IMR-90 (cell line): ENCODE measurements at regions not wholly inside any gene's neighbourhood (a gene's known extent, or its start where the extent isn't known, plus 50 kb on each side); places are given as distances from the start of the nearest gene placed in this dataset.

Experiments used
- ATAC-seq: fragments of 200-7000 bp; cut with Tn5 transposase; 2 replicates; pipeline ENCODE4 v1.9.1; 2020; ENCODE audit warnings: low read depth, mild to moderate bottlenecking, moderate library complexity
- BruUV-seq: library from RNA; stranded (reverse); fragments of 400-500 nt; replicated peaks from 2 replicates; lab custom pipeline; 2021; lab: Mats Ljungman, UMichigan
- CTCF ChIA-PET: fragments of 300-600 bp; formaldehyde crosslinking; extraction: SDS; loops from one replicate; lab custom pipeline; 2021; ENCODE audit warnings: antibody characterized with exemption; lab: Yijun Ruan, JAX
- POLR2A ChIA-PET: fragments of 300-600 bp; sonication (Branson Sonifier 250); formaldehyde crosslinking; loops from one replicate; lab custom pipeline; 2022; ENCODE audit warnings: antibody characterized with exemption; ENCODE audit not compliant: unreplicated experiment; lab: Charles Lee
- DNase-seq: peaks from one replicate; pipeline ENCODE4 v3.0.0; 2013
- H2AFZ ChIP-seq: replicated peaks from 2 replicates; pipeline ENCODE3; 2013; ENCODE audit warnings: low read length, mild to moderate bottlenecking; ENCODE audit not compliant: poor library complexity
- H2AK5ac ChIP-seq: 2 replicates; pipeline ENCODE4 v1.6.1; 2013; ENCODE audit warnings: low read depth, low read length, inconsistent platforms
- H2AK9ac ChIP-seq: replicated peaks from 2 replicates; pipeline ENCODE3; 2013; ENCODE audit warnings: mild to moderate bottlenecking, low read depth, low read length, moderate library complexity; ENCODE audit not compliant: poor library complexity
- H2BK120ac ChIP-seq: 2 replicates; pipeline ENCODE4 v1.6.1; 2013; ENCODE audit warnings: low read depth, low read length, inconsistent platforms
- H2BK15ac ChIP-seq: 3 replicates; pipeline ENCODE4 v1.6.1; 2013; ENCODE audit warnings: low read depth, low read length, inconsistent platforms
- H2BK20ac ChIP-seq: 2 replicates; pipeline ENCODE4 v1.6.1; 2013; ENCODE audit warnings: low read depth, mild to moderate bottlenecking, inconsistent platforms, low read length, moderate library complexity
- H2BK5ac ChIP-seq: 2 replicates; pipeline ENCODE4 v1.6.1; 2013; ENCODE audit warnings: mild to moderate bottlenecking, low read depth, low read length, inconsistent platforms; ENCODE audit not compliant: poor library complexity, severe bottlenecking
- H3K14ac ChIP-seq: replicated peaks from 2 replicates; pipeline ENCODE4 v1.6.1; 2013; ENCODE audit warnings: low read depth, low read length, inconsistent platforms
- H3K18ac ChIP-seq: 2 replicates; pipeline ENCODE4 v1.6.1; 2013; ENCODE audit warnings: low read depth, low read length, control low read depth
- H3K23ac ChIP-seq: 2 replicates; pipeline ENCODE4 v1.6.1; 2013; ENCODE audit warnings: low read depth, low read length, inconsistent platforms
- H3K27ac ChIP-seq: 2 replicates; pipeline ENCODE4 v1.5.1; 2013; ENCODE audit warnings: mild to moderate bottlenecking, control low read depth, low read length; ENCODE audit not compliant: insufficient read depth
- H3K27me3 ChIP-seq: 2 replicates; pipeline ENCODE4 v1.6.1; 2013; ENCODE audit warnings: low read length; ENCODE audit not compliant: control insufficient read depth, insufficient read depth
- H3K36me3 ChIP-seq: 2 replicates; pipeline ENCODE4 v1.6.1; 2013; ENCODE audit warnings: low read length, mixed read lengths; ENCODE audit not compliant: control insufficient read depth, insufficient read depth
- H3K4ac ChIP-seq: 2 replicates; pipeline ENCODE4 v1.6.1; 2013; ENCODE audit warnings: low read depth, low read length, inconsistent platforms
- H3K4me1 ChIP-seq: 2 replicates; pipeline ENCODE4 v1.6.1; 2013; ENCODE audit warnings: low read length, mixed read lengths; ENCODE audit not compliant: control insufficient read depth, insufficient read depth
- H3K4me2 ChIP-seq: 2 replicates; pipeline ENCODE4 v1.6.1; 2013; ENCODE audit warnings: low read depth, mild to moderate bottlenecking, control low read depth, low read length, moderate library complexity
- H3K4me3 ChIP-seq: 2 replicates; pipeline ENCODE4 v1.5.1; 2013; ENCODE audit warnings: low read depth, mild to moderate bottlenecking, control low read depth, low read length, moderate library complexity; ENCODE audit not compliant: insufficient read depth
- H3K56ac ChIP-seq: 2 replicates; pipeline ENCODE4 v1.6.1; 2013; ENCODE audit warnings: low read length, inconsistent platforms; ENCODE audit not compliant: insufficient read depth; ENCODE audit errors: extremely low read depth
- H3K79me1 ChIP-seq, 2 experiments: 2 replicates each; pipeline ENCODE4 v1.6.1; 2013; ENCODE audit warnings: low read length in 2 of 2, inconsistent platforms in 1 of 2, low read depth in 1 of 2
- H3K9ac ChIP-seq: 2 replicates; pipeline ENCODE4 v1.6.1; 2013; ENCODE audit warnings: low read depth, low read length, control low read depth
- H3K9me1 ChIP-seq: 2 replicates; pipeline ENCODE4 v1.6.1; 2013; ENCODE audit warnings: low read length, inconsistent platforms; ENCODE audit not compliant: insufficient read depth
- H3K9me3 ChIP-seq: 2 replicates; pipeline ENCODE4 v1.6.1; 2013; ENCODE audit warnings: low read length; ENCODE audit not compliant: control insufficient read depth, insufficient read depth
- H4K20me1 ChIP-seq: 2 replicates; pipeline ENCODE4 v1.6.1; 2013; ENCODE audit warnings: low read length, inconsistent platforms; ENCODE audit not compliant: insufficient read depth
- H4K5ac ChIP-seq: 2 replicates; pipeline ENCODE4 v1.6.1; 2013; ENCODE audit warnings: mild to moderate bottlenecking, low read depth, low read length, control low read depth
- H4K8ac ChIP-seq, 2 experiments: 2 replicates each; pipeline ENCODE4 v1.6.1; 2013; ENCODE audit warnings: low read depth in 2 of 2, low read length in 2 of 2, control low read depth in 1 of 2, inconsistent platforms in 1 of 2
- H4K91ac ChIP-seq: 2 replicates; pipeline ENCODE4 v1.6.1; 2013; ENCODE audit warnings: low read depth, low read length, inconsistent platforms; ENCODE audit not compliant: insufficient read depth
- BHLHE40 ChIP-seq: fragments of 150-350 bp; IDR thresholded peaks from 2 replicates; pipeline ENCODE4 v1.6.1; 2016; ENCODE audit warnings: mild to moderate bottlenecking, low read depth, low read length
- CEBPB ChIP-seq: IDR thresholded peaks from 2 replicates; pipeline ENCODE4 v1.6.1; 2012; ENCODE audit warnings: low read depth, low read length, improper control_type of control experiment
- CHD1 ChIP-seq: IDR thresholded peaks from 2 replicates; pipeline ENCODE4 v1.6.1; 2012; ENCODE audit warnings: low read depth, low read length, improper control_type of control experiment
- CTCF ChIP-seq: conservative IDR thresholded peaks from 2 replicates; pipeline ENCODE4 v1.5.1; 2012; ENCODE audit warnings: mild to moderate bottlenecking, low read depth, low read length, improper control_type of control experiment
- ELK1 ChIP-seq: fragments of 150-350 bp; IDR thresholded peaks from 2 replicates; pipeline ENCODE4 v1.6.1; 2016; ENCODE audit warnings: low read depth, mild to moderate bottlenecking, low read length, moderate library complexity, borderline replicate concordance
- MAFK ChIP-seq: IDR thresholded peaks from 2 replicates; pipeline ENCODE4 v1.6.1; 2012; ENCODE audit warnings: low read depth, low read length, improper control_type of control experiment
- MXI1 ChIP-seq: IDR thresholded peaks from 2 replicates; pipeline ENCODE4 v1.6.1; 2012; ENCODE audit warnings: low read depth, mild to moderate bottlenecking, low read length, moderate library complexity, borderline replicate concordance
- NFE2L2 ChIP-seq: fragments of 150-350 bp; IDR thresholded peaks from 2 replicates; pipeline ENCODE4 v1.6.1; 2016; ENCODE audit warnings: low read depth, mild to moderate bottlenecking, low read length
- POLR2A ChIP-seq: IDR thresholded peaks from 2 replicates; pipeline ENCODE4 v1.6.1; 2012; ENCODE audit warnings: mild to moderate bottlenecking, low read depth, low read length
- RAD21 ChIP-seq: IDR thresholded peaks from 2 replicates; pipeline ENCODE4 v1.6.1; 2012; ENCODE audit warnings: low read length, improper control_type of control experiment
- RCOR1 ChIP-seq: IDR thresholded peaks from 2 replicates; pipeline ENCODE4 v1.6.1; 2012; ENCODE audit warnings: mild to moderate bottlenecking, low read length, improper control_type of control experiment; ENCODE audit not compliant: insufficient replicate concordance
- RFX5 ChIP-seq: IDR thresholded peaks from 2 replicates; pipeline ENCODE4 v1.8.0; 2012; ENCODE audit warnings: low read depth, mild to moderate bottlenecking, low read length, moderate library complexity
- USF2 ChIP-seq: fragments of 150-350 bp; IDR thresholded peaks from 2 replicates; pipeline ENCODE4 v1.6.1; 2017; ENCODE audit warnings: mild to moderate bottlenecking, antibody characterized with exemption, low read length, low read depth
- WGBS, 2 experiments: methylation state at CpG; one replicate each; pipeline versions ENCODE4 v1.1.5 to v1.1.7; 2013; ENCODE audit warnings: missing lambda C conversion rate in 2 of 2; ENCODE audit not compliant: insufficient read length in 1 of 2; ENCODE audit errors: extremely low coverage in 2 of 2; 5-methylcytosine and 5-hydroxymethylcytosine counted together
- dilution Hi-C: fragments of 300-500 bp; cut with HindIII; formaldehyde crosslinking; loops from one replicate; pipeline ENCODE4 v1.14.3; 2018; ENCODE audit warnings: low sequenced_read_pairs; ENCODE audit not compliant: unreplicated experiment
- in situ Hi-C: fragments of 300-500 bp; cut with MboI; formaldehyde crosslinking; loops from 3 replicates; pipeline ENCODE4 v1.14.3; 2019; ENCODE audit warnings: low sequenced_read_pairs, inconsistent platforms, mixed read lengths
- intact Hi-C: fragments of 100-400 bp; cut with micrococcal nuclease; formaldehyde crosslinking; loops from 2 replicates; pipeline ENCODE4 v1.10.0; 2022

- ATAC-seq, result peak; percentile 41
- peaks cover 18% of the 10 kb centered on the region for H3K27me3 ChIP-seq
These were observed 84.9 kb upstream of the EPB41L3 start for GRCh38 chr18:5628512-5629255.

More at GRCh38 chr18:5628512-5629255, 84.9 kb upstream of the EPB41L3 start:
- Histone ChIP-seq H2AK5ac (no peak overlapping the region), H4K8ac (no peak overlapping the region), H3K36me3 (no peaks in the 10 kb centered on the region), H3K9ac (no peak overlapping the region), H4K91ac (no peak overlapping the region), H3K18ac (no peak overlapping the region), H2BK20ac (no peak overlapping the region), H3K4me1 (no peaks in the 10 kb centered on the region; the same call in 1 of the 2 replicates), H3K27ac (no peak overlapping the region; the same call in 1 of the 2 replicates), H3K79me1 (no peaks in the 10 kb centered on the region), H4K20me1 (no peaks in the 10 kb centered on the region), H4K5ac (no peak overlapping the region), H3K4me2 (peak overlapping the region; percentile 76), H2BK5ac (no peak overlapping the region), H2BK15ac (no peak overlapping the region), H3K56ac (no peak overlapping the region), H2BK120ac (no peak overlapping the region), H3K23ac (no peak overlapping the region), H3K9me3 (no peaks in the 10 kb centered on the region), H3K4me3 (peak overlapping the region; percentile 60), H2AFZ (peak overlapping the region; percentile 93), H3K4ac (no peak overlapping the region), H3K9me1 (no peaks in the 10 kb centered on the region), H3K14ac (no peak overlapping the region), H2AK9ac (peak overlapping the region; percentile 29)
- CTCF ChIA-PET, result interaction anchor here (0.7 kb wide), 1 partner anchor 12 kb away, joined by 3 read pairs; no protein-coding TSS in a partner anchor
- POLR2A ChIA-PET, result no interaction called here
- in situ Hi-C loops (no loop called here), intact Hi-C loops (loop anchor here (5.0 kb wide), 1 partner anchor 391 kb away; no protein-coding TSS in a partner anchor), dilution Hi-C loops (no loop called here)
- no peak for TF ChIP-seq RFX5
- no peak for TF ChIP-seq MAFK
- TF ChIP-seq RAD21, result no peak
- TF ChIP-seq CHD1, result no peak
- no peak for TF ChIP-seq NFE2L2
- TF ChIP-seq POLR2A, result no peak
- no peak for TF ChIP-seq CEBPB
- no peak for TF ChIP-seq USF2
- no peak for TF ChIP-seq CTCF
- TF ChIP-seq RCOR1, result no peak
- TF ChIP-seq BHLHE40, result no peak
- no peak for TF ChIP-seq ELK1
- no peak for TF ChIP-seq MXI1
- 0% methylated on average over 44 of the region's 90 CpGs; no CpG with 5 or more reads in 1 of the 2 experiments for WGBS, 2 experiments
- no TSS peak for BruUV-seq
- peak; percentile 17 for DNase-seq
